ENCODE measurements at regions not wholly inside any gene's neighbourhood (a gene's known extent, or its start where the extent isn't known, plus 50 kb on each side); places are given as distances from the start of the nearest gene placed in this dataset.

- H3K4me3 ChIP-seq (ENCODE audit: insufficient read depth, low read length) = no peak overlapping the region
- TF ChIP-seq CTCF (IDR thresholded peaks at IDR 0.05; ENCODE audit: extremely low read depth, low read depth, low read length) = no peak
- no peaks in the 10 kb centered on the region for H3K36me3 ChIP-seq (ENCODE audit: insufficient read depth, low read length)
- H3K4me1 ChIP-seq (ENCODE audit: insufficient read depth, low read length) = no peaks in the 10 kb centered on the region
- H3K27ac ChIP-seq (ENCODE audit: low read depth, low read length) = no peak overlapping the region
- no peak overlapping the region for H2AFZ ChIP-seq (ENCODE audit: low read length)
- no peak overlapping the region for H3K4me2 ChIP-seq (ENCODE audit: insufficient read depth, low read length)
- H4K20me1 ChIP-seq (ENCODE audit: insufficient read depth, low read length) = no peaks in the 10 kb centered on the region
- DNase-seq (ENCODE audit: insufficient read length, low spot score, missing footprints) = no peak
- H3K79me2 ChIP-seq (ENCODE audit: insufficient read depth, low read length) = no peaks in the 10 kb centered on the region
- no peaks in the 10 kb centered on the region for H3K9me3 ChIP-seq (ENCODE audit: low read depth, low read length)
- no peaks in the 10 kb centered on the region for H3K27me3 ChIP-seq (ENCODE audit: insufficient read depth, low read length)
Measured at GRCh38 chr6:79755967-79756366, 124.8 kb downstream of the SH3BGRL2 start.

Measured in osteoblast (primary cell).